SK-N-SH (cell line): ENCODE measurements at regions not wholly inside any gene's neighbourhood (a gene's known extent, or its start where the extent isn't known, plus 50 kb on each side); places are given as distances from the start of the nearest gene placed in this dataset.

ENCODE experiments used
- CTCF ChIP-seq: fragments of 200-600 bp; sonication (generic); IDR thresholded peaks from 2 replicates; pipeline ENCODE4 v1.6.1; 2017; ENCODE audit warnings: antibody characterized with exemption, mild to moderate bottlenecking, moderate library complexity
- EP300 ChIP-seq, 2 experiments: IDR thresholded peaks; 2 replicates each; pipeline versions ENCODE4 v1.4.0 to v1.6.1; 2012; ENCODE audit warnings: borderline replicate concordance in 1 of 2, low read depth in 1 of 2, low read length in 1 of 2
- GABPA ChIP-seq: IDR thresholded peaks from 2 replicates; pipeline ENCODE4 v1.4.0; 2012; ENCODE audit warnings: low read depth, mild to moderate bottlenecking
- MXI1 ChIP-seq: IDR thresholded peaks from 2 replicates; pipeline ENCODE4 v1.6.1; 2012; ENCODE audit warnings: mild to moderate bottlenecking, low read depth, low read length, improper control_type of control experiment
- NFIC ChIP-seq: IDR thresholded peaks from 2 replicates; pipeline ENCODE4 v1.4.0; 2012; ENCODE audit warnings: borderline replicate concordance
- POLR2AphosphoS5 ChIP-seq: IDR thresholded peaks from 2 replicates; pipeline ENCODE4 v1.6.1; 2012; ENCODE audit warnings: low read depth, low read length
- REST ChIP-seq: IDR thresholded peaks from 2 replicates; pipeline ENCODE4 v1.6.1; 2012; ENCODE audit warnings: mild to moderate bottlenecking, low read depth, low read length, moderate library complexity
- RFX5 ChIP-seq: IDR thresholded peaks from 2 replicates; pipeline ENCODE4 v1.6.1; 2012; ENCODE audit warnings: mild to moderate bottlenecking, improper control_type of control experiment, low read length
- SMC3 ChIP-seq: IDR thresholded peaks from 2 replicates; pipeline ENCODE4 v1.6.1; 2012; ENCODE audit warnings: low read depth, low read length, improper control_type of control experiment
- TCF12 ChIP-seq: IDR thresholded peaks from 2 replicates; pipeline ENCODE4 v1.4.0; 2012
- USF1 ChIP-seq: IDR thresholded peaks from 2 replicates; pipeline ENCODE4 v1.4.0; 2012; ENCODE audit warnings: low read depth, borderline replicate concordance
- ZBTB33 ChIP-seq: IDR thresholded peaks from 2 replicates; pipeline ENCODE4 v1.4.0; 2012; ENCODE audit warnings: low read depth, borderline replicate concordance

- no peak for TF ChIP-seq CTCF
- TF ChIP-seq RFX5 = no peak
- no peak for TF ChIP-seq USF1
- no peak for TF ChIP-seq EP300 (IDR thresholded peaks at IDR 0.05; ENCODE audit: borderline replicate concordance in 1 of 2, low read depth in 1 of 2, low read length in 1 of 2)
- TF ChIP-seq ZBTB33 = no peak
- no peak for TF ChIP-seq MXI1
- TF ChIP-seq GABPA = no peak
- no peak for TF ChIP-seq POLR2AphosphoS5
- no peak for TF ChIP-seq NFIC
- no peak for TF ChIP-seq SMC3
- no peak for TF ChIP-seq TCF12
- TF ChIP-seq REST = no peak
These were observed 106.3 kb upstream of the GPBP1 start for GRCh38 chr5:57067597-57067924.
